Dermis blood vessel endothelial cell (primary cell): ENCODE measurements at regions not wholly inside any gene's neighbourhood (a gene's known extent, or its start where the extent isn't known, plus 50 kb on each side); places are given as distances from the start of the nearest gene placed in this dataset.

Experiments used
- DNase-seq: peaks from one replicate; pipeline ENCODE4 v3.0.0; 2010

- no peak for DNase-seq
Measured at GRCh38 chrX:15191830-15192229, 78.1 kb downstream of the ASB9 start.

GRCh38 chrX:15188039-15188438 lies 81.8 kb downstream of the ASB9 start:
- no peak for DNase-seq

GRCh38 chrX:15177316-15177715 lies 92.6 kb downstream of the ASB9 start:
- DNase-seq = no peak

- no peak for DNase-seq
Measured at GRCh38 chrX:15173411-15173810, 96.5 kb downstream of the ASB9 start.

- DNase-seq = no peak
Measured at GRCh38 chrX:15170927-15171326, 99.0 kb downstream of the ASB9 start.

- no peak for DNase-seq
Measured at GRCh38 chrX:15167826-15168225, 102.1 kb downstream of the ASB9 start.

- no peak for DNase-seq
Measured at GRCh38 chrX:15165832-15166231, 104.1 kb downstream of the ASB9 start.

- no peak for DNase-seq
Measured at GRCh38 chrX:15163131-15163530, 106.8 kb downstream of the ASB9 start.

- no peak for DNase-seq
Measured at GRCh38 chrX:15160558-15161095, 109.3 kb downstream of the ASB9 start.

GRCh38 chrX:15158736-15159406 lies 111.0 kb downstream of the ASB9 start:
- DNase-seq = no peak

GRCh38 chrX:15158350-15158735 lies 111.5 kb downstream of the ASB9 start:
- no peak for DNase-seq

- no peak for DNase-seq
Measured at GRCh38 chrX:15157624-15158023, 112.3 kb downstream of the ASB9 start.

GRCh38 chrX:15151267-15152186 lies 118.4 kb downstream of the ASB9 start:
- peak; percentile 33 for DNase-seq

- no peak for DNase-seq
Measured at GRCh38 chrX:15150586-15150985, 119.3 kb downstream of the ASB9 start.

GRCh38 chrX:15146515-15146914 lies 123.4 kb downstream of the ASB9 start:
- peak; percentile 40 for DNase-seq

GRCh38 chrX:15143825-15144121 lies 126.1 kb downstream of the ASB9 start:
- DNase-seq = no peak

- peak; percentile 62 for DNase-seq
Measured at GRCh38 chrX:15143050-15143824, 126.6 kb downstream of the ASB9 start.

- no peak for DNase-seq
Measured at GRCh38 chrX:15142084-15142715, 127.7 kb downstream of the ASB9 start.

- no peak for DNase-seq
Measured at GRCh38 chrX:15136795-15137194, 133.1 kb downstream of the ASB9 start.

- no peak for DNase-seq
Measured at GRCh38 chrX:15129412-15129811, 140.5 kb downstream of the ASB9 start.

- no peak for DNase-seq
Measured at GRCh38 chrX:15128861-15129260, 141.0 kb downstream of the ASB9 start.

GRCh38 chrX:15127010-15127409 lies 142.9 kb downstream of the ASB9 start:
- DNase-seq = no peak

GRCh38 chrX:15116900-15117299 lies 153.0 kb downstream of the ASB9 start:
- DNase-seq = no peak
